Embryonic facial prominence (tissue), 1 donor: ENCODE measurements at regions not wholly inside any gene's neighbourhood (a gene's known extent, or its start where the extent isn't known, plus 50 kb on each side); places are given as distances from the start of the nearest gene placed in this dataset.
"Not testable (repeated sequence)": the region's sequence is repeated elsewhere in the genome, so short reads cannot be mapped to it uniquely, and the experiment has no call there.

ENCODE experiments used
- DNase-seq: peaks from one replicate; pipeline ENCODE4 v3.0.0-alpha.2; 2016; ENCODE audit errors: extremely low spot score

GRCh38 chr5:152181461-152181860 is 223.6 kb downstream of the NMUR2 start:
- no peak for DNase-seq

- no peak for DNase-seq
These were observed 226.8 kb downstream of the NMUR2 start for GRCh38 chr5:152178350-152178699.

GRCh38 chr5:152177626-152178349 is 227.3 kb downstream of the NMUR2 start:
- DNase-seq, result no peak

- DNase-seq, result no peak
These were observed 233.2 kb downstream of the NMUR2 start for GRCh38 chr5:152171888-152172287.

- DNase-seq, result no peak
These were observed 234.7 kb downstream of the NMUR2 start for GRCh38 chr5:152170350-152170749.

DNA sequence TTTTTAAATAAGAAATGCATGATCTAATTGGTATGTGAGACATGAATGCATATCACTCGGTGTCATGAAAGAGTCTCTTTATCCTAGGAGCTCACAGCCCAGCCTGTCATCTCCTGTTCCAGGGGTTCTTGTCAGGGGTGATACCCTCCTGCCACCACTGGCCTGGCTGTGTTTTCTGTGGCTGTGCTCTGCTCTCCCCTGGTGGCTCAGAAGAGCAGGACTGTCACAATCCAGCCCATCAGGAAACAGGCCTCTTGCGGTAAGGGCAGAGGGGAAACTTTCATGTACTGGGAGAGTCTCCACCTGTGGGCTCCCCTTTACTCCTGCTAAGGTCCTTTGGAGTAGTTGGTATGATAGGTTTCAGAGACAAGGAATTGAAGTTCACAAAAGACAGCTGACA is 240.2 kb upstream of the GLRA1 start:
- no peak for DNase-seq

DNA sequence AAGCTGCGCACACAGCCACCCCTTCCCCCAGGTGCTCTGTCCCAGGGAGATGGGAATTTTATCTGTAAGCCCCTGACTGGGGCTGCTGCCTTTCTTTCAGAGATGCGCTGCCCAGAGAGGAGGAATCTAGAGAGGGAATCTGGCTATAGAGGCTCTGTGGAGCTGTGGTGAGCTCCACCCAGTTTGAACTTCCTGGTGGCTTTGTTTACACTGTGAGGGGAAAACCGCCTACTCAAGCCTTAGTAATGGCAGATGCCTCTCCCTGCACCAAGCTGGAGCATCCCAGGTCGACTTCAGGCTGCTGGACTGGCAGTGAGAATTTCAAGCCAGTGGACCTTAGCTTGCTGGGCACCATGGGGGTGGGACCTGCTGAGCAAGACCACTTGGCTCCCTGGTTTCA is 235.2 kb upstream of the GLRA1 start:
- not testable (repeated sequence) for DNase-seq

DNA sequence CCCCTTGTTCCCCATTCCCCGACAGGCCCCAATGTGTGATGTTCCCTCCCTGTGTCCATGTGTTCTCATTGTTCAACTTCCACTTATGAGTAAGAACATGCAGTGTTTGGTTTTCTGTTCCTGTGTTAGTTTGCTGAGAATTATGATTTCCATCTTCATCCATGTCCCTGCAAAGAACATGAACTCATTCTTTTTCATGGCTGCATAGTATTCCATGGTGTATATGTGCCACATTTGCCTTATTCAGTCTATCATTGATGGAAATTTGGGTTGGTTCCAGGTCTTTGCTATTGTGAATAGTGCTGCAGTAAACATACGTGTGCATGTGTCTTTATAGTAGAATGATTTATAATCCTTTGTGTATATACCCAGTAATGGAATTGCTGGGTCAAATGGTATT is 229.8 kb upstream of the GLRA1 start:
- DNase-seq, result not testable (repeated sequence)

DNA sequence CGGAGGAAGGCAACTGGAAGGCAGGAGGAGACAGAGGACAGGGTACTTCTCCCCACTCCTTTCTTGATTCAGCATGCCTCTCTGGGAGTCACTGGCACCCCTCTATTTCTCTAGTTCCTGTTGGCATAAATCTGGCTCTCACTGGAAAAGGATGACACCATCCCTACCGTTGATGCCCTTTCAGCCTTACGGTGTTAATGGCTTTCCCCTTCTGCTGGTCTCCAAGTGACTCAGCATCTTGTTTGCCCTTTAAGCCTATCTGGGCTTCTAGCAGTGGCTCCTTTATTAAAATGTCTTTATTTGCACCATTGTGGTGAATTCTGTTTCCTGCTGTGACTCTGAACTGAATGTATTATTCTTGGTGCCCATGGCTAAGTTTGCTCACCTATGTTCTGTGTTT is 227.3 kb upstream of the GLRA1 start:
- DNase-seq, result no peak

GRCh38 chr5:152151113-152151512 is 226.5 kb upstream of the GLRA1 start:
- no peak for DNase-seq

GRCh38 chr5:152147286-152147685 is 222.6 kb upstream of the GLRA1 start:
- DNase-seq, result no peak

GRCh38 chr5:152146566-152146965 is 221.9 kb upstream of the GLRA1 start:
- DNase-seq, result no peak

DNA sequence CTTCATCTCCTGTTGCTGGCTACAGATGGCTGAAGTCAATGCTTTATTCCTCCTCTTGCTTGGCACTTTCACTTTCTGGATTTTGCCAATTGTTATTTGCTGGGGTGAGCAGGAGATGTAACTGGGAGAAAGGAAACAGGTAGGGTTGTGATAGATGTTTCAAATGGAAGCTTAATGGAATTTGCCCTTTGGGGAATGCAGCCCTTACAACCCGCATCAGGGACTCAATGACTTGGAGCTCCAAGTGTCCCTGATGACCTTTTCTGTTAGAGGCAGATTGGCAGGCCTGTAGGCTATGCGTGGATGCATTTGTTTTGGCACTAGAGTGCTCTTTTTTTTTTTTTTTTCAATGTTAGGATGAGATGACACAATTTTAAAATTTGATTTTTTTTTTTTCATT is 219.9 kb upstream of the GLRA1 start:
- no peak for DNase-seq

- DNase-seq, result no peak
These were observed 219.4 kb upstream of the GLRA1 start for GRCh38 chr5:152144030-152144429.

DNA sequence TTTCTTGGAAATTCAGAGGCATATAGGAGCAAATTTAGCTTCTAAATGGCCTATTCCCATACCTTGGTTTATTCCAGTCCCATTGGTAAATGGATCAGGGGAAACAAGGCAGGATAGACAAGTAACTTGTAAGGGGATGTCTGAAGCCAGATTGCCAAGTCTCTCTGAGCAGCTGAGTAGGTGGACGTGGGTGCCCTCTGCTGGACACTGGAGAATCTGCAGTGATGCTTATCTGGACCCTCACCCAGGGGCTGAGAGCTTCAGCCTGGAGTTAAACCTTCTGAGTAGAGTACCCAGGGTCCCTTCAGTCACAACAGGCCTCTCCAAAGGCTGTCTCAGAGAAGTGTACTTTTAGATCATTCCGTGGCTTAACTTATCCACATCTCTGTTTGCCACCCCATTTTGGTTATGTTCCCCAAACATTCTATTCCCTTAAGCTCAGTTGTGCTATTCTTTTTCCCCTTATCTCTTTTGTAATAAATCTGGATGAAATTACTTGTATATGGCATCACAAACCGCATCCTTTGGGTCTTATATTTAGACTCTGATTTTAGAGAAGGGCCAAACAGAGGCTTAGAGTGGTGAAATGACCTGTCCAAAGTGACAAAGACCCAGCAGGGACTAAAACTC is 218.3 kb upstream of the GLRA1 start:
- DNase-seq, result peak; percentile 59

DNA sequence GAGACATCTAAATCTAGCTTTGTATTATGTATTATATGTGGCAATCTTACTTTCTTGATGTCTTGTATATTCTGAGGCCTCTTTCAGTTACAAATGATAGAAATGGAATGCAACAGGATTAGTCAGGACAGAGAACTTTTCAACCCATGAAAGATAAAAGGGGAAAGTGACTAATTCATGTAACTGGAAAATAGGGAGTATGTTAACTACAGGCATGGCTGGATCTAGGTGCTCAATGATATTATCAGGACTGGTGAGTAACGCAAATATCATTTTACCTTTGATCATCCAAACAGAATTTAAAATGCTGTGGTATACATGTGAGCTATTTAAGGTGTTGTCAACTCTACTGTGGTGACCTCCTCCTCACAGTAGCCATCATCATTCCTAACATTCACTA is 215.7 kb upstream of the GLRA1 start:
- DNase-seq, result no peak

GRCh38 chr5:152137063-152137462 is 212.4 kb upstream of the GLRA1 start:
- no peak for DNase-seq

GRCh38 chr5:152136321-152136720 is 211.7 kb upstream of the GLRA1 start:
- DNase-seq, result no peak

DNA sequence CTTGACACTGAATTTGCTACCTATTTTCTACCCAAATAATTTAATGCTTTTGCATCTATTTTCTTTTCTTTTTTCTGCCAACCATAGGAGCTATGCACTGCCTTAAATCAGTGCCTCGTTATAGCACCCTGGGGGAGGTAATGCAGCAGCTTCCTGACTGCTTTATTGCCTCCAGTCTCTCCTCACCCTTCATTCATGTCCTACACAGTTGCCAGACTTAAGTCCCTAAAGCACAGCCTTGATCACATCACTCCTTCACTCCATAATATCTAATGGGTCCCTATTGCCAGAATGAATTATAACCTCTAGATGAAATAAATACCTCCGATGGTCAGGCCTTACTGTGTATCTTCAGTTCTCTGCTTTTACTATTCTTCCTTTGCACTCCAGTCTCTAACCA is 211.2 kb upstream of the GLRA1 start:
- no peak for DNase-seq

GRCh38 chr5:152125661-152126205 is 201.1 kb upstream of the GLRA1 start:
- DNase-seq, result no peak

DNA sequence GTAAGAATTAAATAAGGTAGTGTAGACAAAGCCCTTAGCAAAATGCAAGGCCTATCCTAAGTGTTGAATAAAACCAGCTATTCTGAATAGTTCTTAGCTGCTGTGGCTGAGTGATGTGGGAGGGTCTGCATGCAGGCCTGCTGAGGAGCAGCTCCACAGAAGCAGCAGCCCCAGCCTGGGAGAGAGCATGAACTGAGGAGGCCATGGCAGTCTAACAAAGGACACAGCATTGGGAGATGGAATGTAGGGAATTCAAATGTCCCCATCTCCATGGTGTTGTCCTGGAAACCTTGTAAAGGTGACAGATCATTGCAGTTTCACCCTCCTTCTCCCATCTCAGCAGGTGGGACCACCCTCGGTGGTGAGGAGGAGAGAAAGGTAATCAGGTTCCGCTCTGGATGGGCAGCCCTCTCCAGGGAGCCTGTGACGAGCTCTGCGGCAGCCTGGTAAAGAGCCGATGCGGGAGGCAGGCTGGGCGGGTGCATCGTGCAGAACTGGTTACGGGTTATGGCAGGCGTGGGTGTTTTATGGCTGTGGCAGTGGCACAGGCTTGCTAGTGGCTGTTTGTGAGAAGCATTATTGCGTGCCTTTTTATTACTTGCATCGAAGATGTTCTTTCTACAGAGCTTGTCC is 199.9 kb upstream of the GLRA1 start:
- DNase-seq, result no peak

GRCh38 chr5:152118676-152119470 is 194.2 kb upstream of the GLRA1 start:
- DNase-seq, result no peak
